ENCODE measurements at regions not wholly inside any gene's neighbourhood (a gene's known extent, or its start where the extent isn't known, plus 50 kb on each side); places are given as distances from the start of the nearest gene placed in this dataset.

- TF ChIP-seq AGO2 (optimal IDR thresholded peaks at IDR 0.05; ENCODE audit: low read depth, low read length) = peak; percentile 52
- no peak; the same call in 1 of the 2 replicates for TF ChIP-seq CBX5 (CRISPR knock-in tag; IDR thresholded peaks at IDR 0.05; ENCODE audit: borderline replicate concordance)
- peak; percentile 68; the same call in 1 of the 2 replicates for TF ChIP-seq NR1H2 (CRISPR knock-in tag; IDR thresholded peaks at IDR 0.05; ENCODE audit: borderline replicate concordance, low read depth)
- no peak for TF ChIP-seq ZNF333 (CRISPR knock-in tag; IDR thresholded peaks at IDR 0.05; ENCODE audit: borderline replicate concordance)
- no peak for TF ChIP-seq PAF1 (CRISPR knock-in tag; IDR thresholded peaks at IDR 0.05)
- no peak for TF ChIP-seq RAD21 (CRISPR knock-in tag; IDR thresholded peaks at IDR 0.05)
- TF ChIP-seq GABPB1 (CRISPR knock-in tag; IDR thresholded peaks at IDR 0.05) = peak; percentile 62
- 0 out of 2 replicates have a peak, but pooled peaks have one; percentile 42 for TF ChIP-seq ZNF296 (CRISPR knock-in tag; conservative IDR thresholded peaks at IDR 0.05)
- TF ChIP-seq SALL1 (CRISPR knock-in tag; IDR thresholded peaks at IDR 0.05) = peak; percentile 66; the same call in 1 of the 2 replicates
- no peak for TF ChIP-seq ZNF180 (CRISPR knock-in tag; IDR thresholded peaks at IDR 0.05; ENCODE audit: borderline replicate concordance, low read depth)
- TF ChIP-seq KMT2A (CRISPR knock-in tag; IDR thresholded peaks at IDR 0.05) = peak; percentile 65; the same call in 1 of the 2 replicates
- peak; percentile 35; the same call in 1 of the 2 replicates for TF ChIP-seq SPEN (CRISPR knock-in tag; IDR thresholded peaks at IDR 0.05; ENCODE audit: low read depth)
- 0 out of 2 replicates have a peak, but pooled peaks have one; percentile 23 for TF ChIP-seq TBX3 (IDR thresholded peaks at IDR 0.05; ENCODE audit: borderline replicate concordance)
- TF ChIP-seq ATF2 (CRISPR knock-in tag; IDR thresholded peaks at IDR 0.05) = 0 out of 2 replicates have a peak, but pooled peaks have one; percentile 42
- TF ChIP-seq PLSCR1 (CRISPR knock-in tag; IDR thresholded peaks at IDR 0.05; ENCODE audit: borderline replicate concordance) = no peak
- TF ChIP-seq ARHGAP35 (CRISPR knock-in tag; IDR thresholded peaks at IDR 0.05; ENCODE audit: borderline replicate concordance) = no peak
- 0 out of 2 replicates have a peak, but pooled peaks have one; percentile 44 for TF ChIP-seq ZSCAN5A (CRISPR knock-in tag; IDR thresholded peaks at IDR 0.05; ENCODE audit: borderline replicate concordance)
- TF ChIP-seq MAZ (IDR thresholded peaks at IDR 0.05; ENCODE audit: borderline replicate concordance, low read depth, low read length) = no peak
- no peak for TF ChIP-seq MAZ (CRISPR knock-in tag; IDR thresholded peaks at IDR 0.05; ENCODE audit: low read depth)
- peak; percentile 75; the same call in 1 of the 2 replicates for TF ChIP-seq TBX2 (CRISPR knock-in tag; IDR thresholded peaks at IDR 0.05; ENCODE audit: borderline replicate concordance)
- TF ChIP-seq ISL2 (CRISPR knock-in tag; IDR thresholded peaks at IDR 0.05) = 0 out of 2 replicates have a peak, but pooled peaks have one; percentile 42
- TF ChIP-seq GLI4 (CRISPR knock-in tag; IDR thresholded peaks at IDR 0.05; ENCODE audit: borderline replicate concordance) = 0 out of 2 replicates have a peak, but pooled peaks have one; percentile 68
- TF ChIP-seq ZNF282 (IDR thresholded peaks at IDR 0.05; ENCODE audit: partially characterized antibody) = no peak
- TF ChIP-seq UBTF (CRISPR knock-in tag; IDR thresholded peaks at IDR 0.05) = peak; percentile 90
Measured at GRCh38 chr17:21551081-21551881, 141.0 kb upstream of the KCNJ18 start (continued).

Measured in HepG2 (cell line).